ENCODE measurements at regions not wholly inside any gene's neighbourhood (a gene's known extent, or its start where the extent isn't known, plus 50 kb on each side); places are given as distances from the start of the nearest gene placed in this dataset.

GRCh38 chr5:8770431-8770830, 775.4 kb downstream of the SEMA5A start:
- FAIRE-seq (no peak), DNase-seq (ENCODE audit: insufficient read length, low spot score) (no peak)
- TF ChIP-seq CTCF (IDR thresholded peaks at IDR 0.05; ENCODE audit: insufficient read depth, missing control alignments), result no peak

- TF ChIP-seq CTCF (IDR thresholded peaks at IDR 0.05; ENCODE audit: insufficient read depth, missing control alignments), result no peak
- no peak for DNase-seq (ENCODE audit: insufficient read length, low spot score)
- no peak for FAIRE-seq
Observed at GRCh38 chr5:8773046-8773615, 772.7 kb downstream of the SEMA5A start.

- FAIRE-seq (no peak), DNase-seq (ENCODE audit: insufficient read length, low spot score) (no peak)
- TF ChIP-seq CTCF (IDR thresholded peaks at IDR 0.05; ENCODE audit: insufficient read depth, missing control alignments), result no peak
Observed at GRCh38 chr5:8784692-8785091, 761.2 kb downstream of the SEMA5A start.

- FAIRE-seq, result no peak
- TF ChIP-seq CTCF (IDR thresholded peaks at IDR 0.05; ENCODE audit: insufficient read depth, missing control alignments), result no peak
- DNase-seq (ENCODE audit: insufficient read length, low spot score), result no peak
Observed at GRCh38 chr5:8788246-8788645, 757.6 kb downstream of the SEMA5A start.

GRCh38 chr5:8805653-8806052, 740.2 kb downstream of the SEMA5A start:
- FAIRE-seq (no peak), DNase-seq (ENCODE audit: insufficient read length, low spot score) (no peak)
- no peak for TF ChIP-seq CTCF (IDR thresholded peaks at IDR 0.05; ENCODE audit: insufficient read depth, missing control alignments)

- no peak for TF ChIP-seq CTCF (IDR thresholded peaks at IDR 0.05; ENCODE audit: insufficient read depth, missing control alignments)
- DNase-seq (ENCODE audit: insufficient read length, low spot score) (no peak), FAIRE-seq (no peak)
Observed at GRCh38 chr5:8807636-8808035, 738.2 kb downstream of the SEMA5A start.

GRCh38 chr5:8811581-8811980, 734.3 kb downstream of the SEMA5A start:
- no peak for FAIRE-seq
- TF ChIP-seq CTCF (IDR thresholded peaks at IDR 0.05; ENCODE audit: insufficient read depth, missing control alignments), result no peak
- no peak for DNase-seq (ENCODE audit: insufficient read length, low spot score)

All from D721Med (cell line).